GM19035 (cell line): ENCODE measurements at regions not wholly inside any gene's neighbourhood (a gene's known extent, or its start where the extent isn't known, plus 50 kb on each side); places are given as distances from the start of the nearest gene placed in this dataset.

Experiments used
- ATAC-seq: cut with Tn5 transposase; IDR thresholded peaks from one replicate; pipeline ENCODE4 v1.9.1; 2021; ENCODE audit not compliant: unreplicated experiment

GRCh38 chr3:102102394-102102793 lies 253.1 kb downstream of the NFKBIZ start:
- ATAC-seq: no peak

GRCh38 chr3:102104033-102104432 lies 254.7 kb downstream of the NFKBIZ start:
- ATAC-seq: no peak

- no peak for ATAC-seq
These were observed 255.9 kb downstream of the NFKBIZ start for GRCh38 chr3:102105193-102105592.

GRCh38 chr3:102106416-102107097 lies 257.2 kb downstream of the NFKBIZ start:
- ATAC-seq: no peak

- no peak for ATAC-seq
These were observed 263.5 kb downstream of the NFKBIZ start for GRCh38 chr3:102112704-102113230.

- ATAC-seq: no peak
These were observed 264.2 kb downstream of the NFKBIZ start for GRCh38 chr3:102113421-102114041.

GRCh38 chr3:102114264-102114979 lies 265.1 kb downstream of the NFKBIZ start:
- no peak for ATAC-seq

GRCh38 chr3:102122527-102122926 lies 273.2 kb downstream of the NFKBIZ start:
- no peak for ATAC-seq

GRCh38 chr3:102123590-102124190 lies 274.4 kb downstream of the NFKBIZ start:
- no peak for ATAC-seq

GRCh38 chr3:102124282-102124681 lies 275.0 kb downstream of the NFKBIZ start:
- ATAC-seq: no peak

- no peak for ATAC-seq
These were observed 275.4 kb downstream of the NFKBIZ start for GRCh38 chr3:102124704-102125103.

- ATAC-seq: no peak
These were observed 276.1 kb downstream of the NFKBIZ start for GRCh38 chr3:102125197-102125993.

GRCh38 chr3:102125994-102126368 lies 276.7 kb downstream of the NFKBIZ start:
- no peak for ATAC-seq

- ATAC-seq: no peak
These were observed 280.7 kb downstream of the NFKBIZ start for GRCh38 chr3:102129760-102130608.

- no peak for ATAC-seq
These were observed 283.1 kb downstream of the NFKBIZ start for GRCh38 chr3:102132370-102132769.

- ATAC-seq: no peak
These were observed 284.1 kb downstream of the NFKBIZ start for GRCh38 chr3:102133376-102133775.

- ATAC-seq: no peak
These were observed 286.0 kb downstream of the NFKBIZ start for GRCh38 chr3:102135316-102135715.

GRCh38 chr3:102136183-102136582 lies 286.9 kb downstream of the NFKBIZ start:
- ATAC-seq: no peak

GRCh38 chr3:102140116-102140515 lies 290.8 kb downstream of the NFKBIZ start:
- no peak for ATAC-seq
